Hematopoietic multipotent progenitor cell treated with erythropoietin and hydrocortisone succinate and interleukin-3 and kit ligand, for 17 days (in vitro differentiated cells): ENCODE measurements at regions not wholly inside any gene's neighbourhood (a gene's known extent, or its start where the extent isn't known, plus 50 kb on each side); places are given as distances from the start of the nearest gene placed in this dataset.

Experiments
- DNase-seq: peaks from one replicate; pipeline ENCODE4 v3.0.0-alpha.2; 2015; ENCODE audit warnings: low spot score

DNA sequence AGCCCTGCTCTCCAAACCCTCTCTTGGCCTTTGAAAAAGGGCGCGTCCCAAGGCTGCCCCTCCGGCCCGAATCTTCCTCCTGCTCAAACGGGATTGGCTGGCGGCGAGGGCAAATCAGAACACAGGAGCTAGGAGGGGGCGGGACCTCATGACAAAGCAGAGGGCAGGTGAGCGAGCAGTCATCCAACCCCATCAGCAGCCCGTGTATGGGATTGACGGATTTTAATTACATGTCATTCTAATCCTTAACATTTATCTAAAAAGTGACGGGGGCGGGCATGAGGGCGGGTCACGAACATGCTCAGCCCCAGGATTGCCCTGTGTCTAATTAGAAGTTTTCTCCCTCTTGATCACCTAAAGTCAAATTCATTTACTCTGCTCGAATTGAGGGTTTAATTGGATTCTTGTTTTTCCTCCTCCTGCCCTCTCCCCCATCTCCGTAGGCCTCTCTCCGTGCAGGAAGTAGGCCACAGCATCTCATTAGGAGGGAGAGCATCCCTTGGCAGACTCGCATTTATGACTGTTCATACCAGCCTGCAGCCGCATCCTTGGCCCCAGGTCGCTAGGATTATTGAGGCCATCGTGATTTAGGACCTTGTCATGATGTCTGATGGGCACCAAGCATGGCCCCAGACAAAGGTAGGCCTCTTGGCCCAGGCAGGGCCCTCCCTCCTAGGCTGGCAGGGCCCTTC lies 147.1 kb downstream of the CHST1 start:
- DNase-seq = no peak

DNA sequence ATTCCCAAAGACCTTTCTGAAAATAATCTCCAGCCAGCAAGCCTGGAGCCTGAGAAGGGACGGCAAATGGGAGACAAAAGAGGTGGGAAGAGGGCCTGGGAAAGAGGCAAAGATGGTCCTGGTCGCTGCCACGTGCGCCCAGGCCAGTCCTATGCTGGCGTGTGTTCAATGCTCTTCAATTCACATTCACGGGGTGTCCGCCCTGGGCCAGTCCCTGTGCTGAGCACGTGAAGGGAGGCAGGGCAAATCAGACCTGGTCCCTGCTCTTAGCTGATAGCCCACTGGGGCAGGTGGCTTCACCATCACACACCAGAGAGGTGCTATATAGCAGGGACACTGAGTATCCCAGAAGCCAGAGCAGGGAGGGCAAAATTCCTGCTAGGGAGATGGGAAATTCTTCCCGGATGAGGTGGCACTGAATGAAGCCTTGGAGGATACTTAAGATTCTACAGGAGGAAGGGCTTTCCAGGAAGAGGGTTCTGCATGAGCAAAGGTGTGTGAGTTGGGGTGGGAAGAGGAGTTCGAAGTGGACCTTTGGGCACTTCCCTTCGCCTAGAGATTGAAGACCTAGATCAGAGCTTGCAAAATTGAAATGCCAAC lies 148.2 kb downstream of the CHST1 start:
- no peak for DNase-seq

DNA sequence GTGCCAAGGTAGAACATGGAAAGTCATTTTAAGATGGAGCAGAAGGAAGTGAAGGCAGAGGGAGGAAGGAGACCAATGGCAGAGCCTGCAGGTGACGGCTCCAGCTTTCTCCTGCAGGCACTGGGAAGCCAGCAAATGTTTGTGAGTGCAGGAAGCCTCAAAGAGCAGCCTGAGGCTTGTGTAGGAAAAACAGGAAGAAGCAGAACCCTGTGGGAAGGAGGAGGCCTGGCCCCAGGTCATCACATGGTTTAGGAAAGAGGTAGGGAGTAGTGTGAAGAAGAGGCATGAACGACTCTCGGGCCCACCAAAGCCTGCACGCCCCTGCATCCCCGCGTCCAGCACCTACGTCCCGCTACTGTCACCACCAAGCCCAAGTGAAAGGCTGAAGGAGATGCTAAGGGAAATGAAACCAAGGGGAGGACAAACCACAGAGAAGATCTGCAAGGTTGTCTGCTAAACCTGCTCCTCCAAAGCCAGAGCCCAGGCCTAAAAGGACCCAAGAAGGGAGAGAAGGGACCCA lies 151.5 kb downstream of the CHST1 start:
- DNase-seq = no peak

DNA sequence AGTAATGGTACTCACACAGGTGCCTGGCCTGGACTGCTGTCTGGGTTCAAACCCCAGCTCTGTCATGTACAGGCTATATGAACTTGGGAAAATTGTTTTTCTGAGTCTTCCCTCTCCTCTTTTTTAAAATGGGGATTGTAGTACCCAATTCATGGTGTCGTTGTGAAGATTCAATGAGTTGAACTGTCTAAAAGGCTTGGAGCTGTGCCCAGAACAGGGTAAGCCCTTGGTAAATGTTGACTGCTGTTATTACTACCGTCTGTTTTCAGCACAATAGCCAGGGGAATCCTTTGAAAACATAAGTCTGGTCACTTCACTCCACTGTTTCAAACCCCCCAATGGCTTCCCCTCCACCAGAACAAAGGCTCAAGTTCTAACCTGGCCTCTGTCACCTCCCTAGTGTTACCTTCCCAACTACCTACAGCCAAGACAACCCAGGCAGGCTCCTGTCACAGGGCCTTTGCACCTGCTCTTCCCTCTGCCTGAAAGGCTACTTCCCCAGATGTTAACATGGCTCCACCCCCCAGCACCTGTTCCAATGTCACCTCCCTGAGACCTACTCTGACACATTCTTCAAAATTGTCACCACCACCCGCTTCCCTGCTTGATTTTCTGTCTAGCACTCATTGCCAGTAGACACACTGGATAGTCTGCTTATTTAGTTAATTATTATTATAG lies 152.8 kb downstream of the CHST1 start:
- no peak for DNase-seq

DNA sequence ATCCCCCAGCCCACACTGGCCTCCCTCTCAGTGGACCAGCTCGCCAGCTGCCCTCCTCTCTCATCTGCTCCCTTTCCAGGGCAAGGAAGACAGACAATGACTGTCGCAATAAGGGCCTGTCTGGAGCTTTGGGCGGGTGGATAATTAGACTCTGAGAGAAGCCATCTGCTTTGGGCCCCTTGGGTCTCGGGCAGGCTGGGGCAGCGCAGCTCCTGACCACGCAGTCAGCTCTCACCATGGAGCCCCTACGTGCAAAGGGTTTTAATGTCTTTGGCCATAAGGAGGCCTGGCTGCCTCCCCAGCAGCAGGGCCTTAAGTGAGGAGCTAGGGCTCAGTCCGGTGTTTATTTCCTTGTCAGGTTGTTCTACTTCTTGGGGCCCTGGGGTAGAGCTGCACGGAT lies 153.9 kb downstream of the CHST1 start:
- DNase-seq = no peak

DNA sequence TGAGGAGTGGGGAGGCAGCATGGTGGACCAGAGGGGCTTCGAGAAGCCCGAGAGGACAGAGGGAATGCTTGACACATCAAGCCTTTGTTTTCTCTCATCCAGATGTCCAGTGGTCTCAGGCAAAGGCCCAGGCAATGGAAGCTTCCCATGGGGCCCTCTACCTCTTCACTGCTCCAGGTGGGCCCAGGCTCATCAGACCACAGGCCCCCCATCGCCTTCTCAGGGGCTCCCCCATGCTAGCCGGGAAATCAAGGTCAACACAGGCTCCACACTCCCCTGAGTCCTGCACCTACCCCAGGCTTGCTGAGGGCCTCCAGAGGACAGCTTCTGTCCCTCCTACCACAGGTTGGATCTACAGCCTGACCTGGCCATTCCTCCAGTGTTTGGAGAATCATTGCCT lies 157.5 kb downstream of the CHST1 start:
- no peak for DNase-seq

DNA sequence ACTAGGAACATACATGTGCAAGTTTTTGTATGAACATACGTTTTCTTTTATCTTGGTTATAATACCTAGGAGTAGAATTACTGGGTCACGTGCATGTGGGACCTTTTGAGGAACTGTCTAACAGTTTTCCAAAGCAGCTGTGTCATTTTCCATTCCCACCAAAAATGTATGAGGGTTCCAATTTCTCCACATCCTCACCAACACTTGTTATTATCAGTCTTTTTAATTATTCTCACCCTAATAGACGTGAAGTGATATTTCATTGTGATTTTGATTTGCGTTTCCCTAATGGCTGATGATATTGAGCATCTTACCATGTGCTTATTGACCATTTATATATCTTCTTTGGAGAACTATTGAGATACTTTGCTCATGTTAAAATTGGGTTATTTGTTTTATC lies 162.1 kb downstream of the CHST1 start:
- DNase-seq = no peak

DNA sequence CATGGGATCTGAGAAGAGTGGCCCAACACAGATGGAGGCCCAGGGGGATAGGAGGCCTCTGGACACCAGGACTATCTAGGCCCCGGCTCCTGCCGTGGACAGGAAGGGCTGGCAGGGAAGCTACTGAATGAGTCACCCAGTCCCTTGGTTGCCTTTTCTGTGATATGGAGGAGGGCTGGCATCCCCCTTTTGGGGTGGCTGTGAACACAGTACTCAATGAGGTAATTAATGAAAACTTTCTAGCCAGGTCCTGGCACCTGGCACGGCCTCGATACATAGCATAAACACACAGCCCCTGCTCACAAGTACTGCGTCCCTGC lies 163.2 kb downstream of the CHST1 start:
- no peak for DNase-seq

DNA sequence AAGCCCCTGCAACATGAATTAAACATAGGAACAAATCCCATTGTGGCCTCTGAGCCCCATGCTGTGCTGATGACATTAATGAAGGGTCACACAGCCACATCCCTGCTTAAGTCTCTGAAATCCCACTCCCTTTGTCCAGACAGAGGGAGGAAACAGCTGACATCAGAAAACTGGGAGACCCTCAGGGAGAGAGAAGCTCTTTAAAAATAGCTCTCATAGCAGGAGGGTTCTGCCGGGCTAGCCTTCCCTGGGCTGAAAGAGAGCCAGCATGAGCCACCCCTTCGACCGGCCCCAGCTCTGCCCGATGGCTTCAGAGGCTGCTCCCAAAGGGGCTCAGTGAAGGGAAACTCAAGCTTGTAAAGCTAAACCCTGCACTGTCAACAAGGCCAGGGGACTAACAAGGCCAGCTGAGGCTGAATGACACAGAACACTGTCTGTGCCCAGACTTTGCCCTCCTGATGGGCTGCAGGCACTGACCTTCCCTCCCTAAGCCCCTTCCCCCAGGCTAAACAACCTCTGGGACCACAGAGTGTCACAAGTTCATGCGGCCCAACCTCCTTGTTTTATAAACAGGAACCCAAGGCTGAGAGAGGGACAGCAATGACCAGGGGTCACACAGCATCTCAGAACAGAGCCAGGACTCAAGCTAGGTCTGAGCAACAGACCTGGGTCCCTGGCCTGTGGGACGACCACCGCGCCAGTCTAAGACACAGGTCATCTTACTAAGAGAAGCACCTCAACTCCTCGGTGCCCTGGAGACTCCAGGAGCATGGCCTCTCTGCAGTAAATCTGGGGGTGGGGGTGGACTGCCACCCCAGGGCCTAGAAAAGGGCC lies 163.8 kb downstream of the CHST1 start:
- DNase-seq = no peak

DNA sequence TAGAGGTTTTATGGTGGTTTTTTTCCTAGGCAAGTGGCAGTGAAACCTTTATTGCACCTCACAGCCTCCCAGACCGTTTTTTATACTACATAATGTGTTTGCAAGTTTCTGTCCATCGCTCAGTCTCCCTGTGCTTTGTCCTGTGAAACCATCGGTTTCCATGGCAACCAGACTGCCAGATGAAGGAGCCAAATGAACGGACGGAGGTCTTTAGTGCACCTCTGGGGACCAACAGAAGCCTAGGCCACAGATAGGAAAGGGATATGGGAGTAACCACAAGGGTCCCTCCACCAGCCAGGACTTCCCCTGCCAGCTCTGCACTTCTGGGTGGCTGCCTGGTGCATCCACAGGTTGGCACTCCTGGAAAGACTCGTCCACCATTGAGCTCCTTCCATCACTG lies 165.0 kb downstream of the CHST1 start:
- no peak for DNase-seq

DNA sequence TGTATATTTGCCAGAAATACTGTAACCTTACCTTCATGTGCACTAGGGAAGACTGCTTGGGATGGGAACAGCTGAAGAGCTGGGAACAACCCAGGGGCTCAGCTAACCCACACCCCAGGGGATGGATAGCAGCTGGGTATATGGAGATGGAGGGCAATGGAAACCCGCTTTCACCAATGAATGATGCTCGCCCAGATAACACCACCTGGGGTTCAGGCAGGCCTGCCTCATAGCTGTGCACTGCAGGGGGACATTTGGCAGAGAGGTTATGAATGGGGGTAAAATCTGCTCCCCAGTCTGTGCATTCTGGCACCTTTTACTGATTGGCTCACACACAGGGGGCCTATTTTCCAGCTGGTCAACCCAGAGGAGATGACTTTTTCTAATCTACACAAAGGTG lies 170.7 kb downstream of the CHST1 start:
- no peak for DNase-seq

DNA sequence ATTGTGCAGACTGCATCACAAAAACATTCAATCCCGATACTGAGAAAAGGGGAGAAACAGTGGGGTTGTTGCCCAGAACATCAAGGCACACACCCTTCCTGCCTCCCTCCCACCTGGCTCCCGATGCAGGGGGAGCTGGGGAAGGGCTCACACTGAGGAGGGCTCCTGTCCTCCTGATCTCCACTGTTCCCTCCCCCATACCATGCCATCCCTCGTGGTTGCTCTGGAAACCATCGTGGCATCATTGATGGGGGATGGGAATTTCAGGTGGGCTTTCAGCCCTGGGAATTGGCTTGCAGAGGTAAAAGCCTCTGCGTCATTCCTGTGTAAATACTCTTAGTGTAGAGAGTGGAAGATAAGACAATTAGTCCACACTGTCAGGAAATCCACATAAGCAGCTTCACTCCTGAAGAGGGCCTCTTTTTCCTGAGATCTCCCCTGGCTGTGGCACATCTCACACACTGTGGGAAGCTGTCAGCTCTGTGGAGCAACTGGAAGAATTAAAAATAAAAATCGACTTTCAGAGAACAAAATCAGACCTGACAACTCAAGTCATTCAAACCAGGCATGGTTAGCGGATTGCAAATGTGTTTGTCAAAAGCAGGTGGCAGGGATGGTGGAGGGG lies 176.0 kb downstream of the CHST1 start:
- no peak for DNase-seq

DNA sequence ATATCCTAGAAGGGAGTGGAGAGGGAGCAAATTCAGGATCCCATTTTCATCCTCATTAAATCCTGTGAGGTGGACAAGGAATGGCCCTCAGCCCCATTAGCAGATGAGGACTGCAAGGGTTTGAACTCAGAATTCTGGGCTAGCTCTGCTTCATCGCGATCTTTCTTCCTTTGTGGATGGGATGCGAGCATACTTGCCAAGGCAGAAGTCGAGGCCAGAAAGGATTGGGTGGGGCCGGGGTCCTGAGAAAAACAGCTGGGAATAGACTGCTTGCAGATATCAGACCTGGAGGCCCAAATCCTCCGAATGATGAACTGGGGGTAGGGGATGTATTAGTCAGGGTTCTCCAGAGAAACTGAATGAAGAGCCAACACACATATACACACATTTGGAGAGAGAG lies 179.0 kb downstream of the CHST1 start:
- no peak for DNase-seq

DNA sequence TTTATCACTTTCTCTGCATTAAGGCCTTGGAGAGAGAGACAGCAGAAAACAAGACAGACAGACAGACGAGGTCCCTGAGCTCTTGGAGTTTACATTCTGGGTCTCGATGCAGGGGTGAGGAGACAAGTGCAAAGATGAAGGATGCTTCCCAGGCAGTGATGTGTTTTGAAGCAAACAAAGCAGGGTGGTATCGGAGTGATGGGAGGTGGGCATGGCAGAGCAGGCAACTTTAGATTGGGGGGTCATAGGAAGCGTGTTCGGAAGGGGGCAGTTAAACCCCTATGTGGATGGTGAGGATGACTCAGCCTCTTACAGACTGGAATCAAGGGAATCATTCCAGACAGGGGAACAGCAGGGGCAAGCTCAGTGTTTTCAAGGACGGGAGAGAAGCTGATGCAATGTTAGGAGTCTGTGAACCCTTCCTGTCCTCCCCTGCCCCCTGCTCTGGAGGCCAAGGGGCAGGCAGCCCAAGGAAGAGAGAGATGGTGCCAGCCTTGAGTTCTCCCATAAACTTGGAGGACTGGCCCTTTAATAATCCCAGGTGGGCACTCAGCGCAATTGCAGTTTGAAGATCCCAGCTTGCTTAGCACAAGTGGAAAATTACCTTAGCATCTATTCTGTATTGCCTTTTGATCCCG lies 180.2 kb downstream of the CHST1 start:
- DNase-seq = no peak

DNA sequence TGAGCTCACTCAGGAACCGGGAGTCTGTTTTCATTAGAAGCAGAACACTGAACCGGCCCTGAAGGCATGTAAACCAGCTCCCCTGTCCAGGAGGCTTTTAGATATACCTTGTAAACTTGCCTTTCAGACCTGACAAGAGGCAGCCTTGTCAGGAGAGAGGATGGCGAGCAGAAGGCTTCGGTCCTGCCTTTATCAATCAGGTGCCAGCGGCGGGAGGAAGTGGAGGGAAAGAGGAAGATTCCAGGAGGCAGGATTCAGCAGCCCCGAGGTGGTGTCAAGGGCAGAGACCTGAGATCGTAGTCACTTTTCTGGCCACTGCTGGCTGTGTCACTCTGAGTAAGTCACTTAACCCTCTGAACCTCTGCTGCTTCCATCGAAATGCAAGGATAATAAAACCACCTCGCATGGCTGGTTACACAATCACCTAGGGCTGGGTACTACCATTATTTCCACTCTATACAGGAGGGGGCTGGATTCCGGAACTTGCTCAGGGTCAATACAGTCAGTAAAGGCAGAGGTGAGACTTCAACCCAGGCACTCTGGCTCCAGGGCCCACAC lies 181.0 kb downstream of the CHST1 start:
- DNase-seq = no peak

DNA sequence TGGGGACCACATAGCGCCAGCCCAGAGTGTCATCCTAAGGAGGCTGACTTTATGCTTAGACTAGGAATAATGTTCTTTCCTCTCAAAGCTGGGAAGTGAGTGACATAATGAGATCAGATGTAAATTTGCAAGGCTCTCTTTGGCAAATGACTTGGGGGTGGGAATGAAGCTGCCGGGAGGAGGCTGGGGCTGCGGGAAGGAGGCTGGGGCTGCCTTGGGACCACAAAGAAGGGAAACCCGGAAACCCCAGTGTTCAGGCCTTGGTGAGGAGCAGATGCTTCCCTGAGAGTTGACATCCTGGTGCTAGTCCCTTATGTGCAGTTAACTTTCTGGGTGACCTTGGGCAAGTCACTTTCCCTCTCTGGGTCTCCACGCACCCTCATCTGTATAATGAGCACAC lies 182.0 kb downstream of the CHST1 start:
- no peak for DNase-seq

DNA sequence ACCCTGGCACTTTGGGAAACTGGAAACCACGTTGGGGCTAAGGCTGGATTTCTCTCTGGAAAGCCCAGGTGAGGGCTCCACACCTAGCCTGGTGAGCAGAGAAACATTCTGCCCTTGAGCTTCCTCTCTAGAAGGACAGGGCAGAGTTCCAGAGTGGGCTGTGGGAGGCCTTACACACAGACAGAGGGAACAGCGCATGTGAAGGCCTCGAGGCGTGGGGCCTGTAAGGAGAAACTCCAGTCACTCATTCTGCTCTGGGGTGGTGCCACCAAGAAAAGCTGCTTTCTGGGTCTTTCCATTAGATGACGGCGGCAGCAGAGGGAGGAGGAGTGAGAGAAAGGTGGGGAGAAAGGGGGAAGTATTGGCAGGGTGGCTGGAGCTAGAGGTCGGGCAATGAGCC lies 183.1 kb downstream of the CHST1 start:
- no peak for DNase-seq

DNA sequence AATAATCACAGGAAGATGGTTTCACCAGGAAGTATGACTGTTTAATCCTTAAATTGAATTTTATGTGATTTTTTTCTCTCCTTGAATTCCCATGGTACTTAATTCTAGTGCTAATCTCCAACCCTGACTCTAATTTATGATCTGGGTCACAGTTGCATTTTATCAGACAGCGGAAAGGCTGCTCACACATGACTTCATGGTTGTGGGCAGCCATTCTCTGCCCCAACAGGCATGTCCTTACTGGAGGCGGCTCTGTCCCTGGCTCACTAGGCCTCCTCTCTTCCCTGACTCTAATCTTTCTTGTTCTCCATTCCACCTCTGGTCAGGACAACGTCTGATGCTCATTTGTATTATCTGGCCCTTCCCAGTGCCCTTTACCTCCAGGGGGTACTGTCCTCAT lies 184.4 kb downstream of the CHST1 start:
- no peak for DNase-seq

DNA sequence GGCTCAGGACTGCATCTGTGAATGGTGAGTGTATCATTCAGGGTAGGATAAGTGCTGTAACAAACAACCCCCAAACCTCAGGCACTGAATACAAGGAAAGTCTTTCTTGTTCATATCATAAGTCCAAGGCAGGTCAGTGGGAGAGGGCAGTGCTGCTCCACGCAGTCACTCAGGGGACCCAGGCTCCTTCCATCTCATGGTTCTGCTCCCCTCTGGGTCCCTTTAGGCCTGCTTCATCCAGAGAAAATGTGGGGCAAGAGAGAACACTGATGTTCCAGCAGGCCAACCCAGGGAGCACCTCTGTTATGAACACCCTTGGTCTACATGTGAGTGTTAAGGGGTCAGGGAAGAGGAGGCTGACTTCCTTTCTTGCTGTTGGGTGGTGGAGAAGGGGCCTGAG lies 187.8 kb downstream of the CHST1 start:
- no peak for DNase-seq

DNA sequence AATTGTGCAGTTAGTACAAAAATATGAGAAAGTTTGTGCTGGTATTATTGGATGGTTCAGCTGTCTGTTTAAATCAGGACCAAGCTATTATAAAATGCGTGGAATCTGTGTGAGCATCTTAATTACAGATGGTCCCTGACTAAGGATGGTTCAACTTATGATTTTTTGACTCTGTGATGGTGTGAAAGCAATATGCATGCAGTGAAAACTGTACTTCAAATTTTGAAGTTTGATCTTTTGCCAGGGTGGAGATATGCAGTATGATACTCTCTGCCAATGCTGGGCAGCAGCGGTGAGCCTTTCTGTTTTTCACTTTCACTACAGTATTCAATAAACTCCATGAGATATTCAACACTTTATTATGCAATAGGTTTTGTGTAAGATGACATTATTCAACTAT lies 189.3 kb downstream of the CHST1 start:
- DNase-seq = no peak

DNA sequence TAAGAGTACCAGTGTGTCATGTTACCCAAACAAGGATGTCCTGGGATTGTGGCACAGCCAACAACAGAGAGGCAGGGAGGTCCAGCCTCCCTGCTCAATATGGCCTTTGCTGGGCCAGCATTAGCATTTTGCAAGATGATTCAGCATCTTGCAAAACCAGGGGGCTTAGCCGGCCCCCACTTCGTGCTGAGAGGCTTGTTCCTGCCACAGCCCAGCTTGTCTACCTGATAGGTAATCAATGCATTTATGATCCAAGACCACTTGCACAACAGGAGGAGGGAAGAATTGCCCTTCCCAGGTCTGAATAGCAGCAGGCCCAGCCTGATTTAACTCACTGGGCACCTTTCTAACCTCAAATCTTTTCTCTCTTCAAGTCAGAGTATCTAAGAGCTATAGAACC lies 189.0 kb upstream of the SYT13 start:
- DNase-seq = no peak
